ENCODE measurements at regions not wholly inside any gene's neighbourhood (a gene's known extent, or its start where the extent isn't known, plus 50 kb on each side); places are given as distances from the start of the nearest gene placed in this dataset.

DNA sequence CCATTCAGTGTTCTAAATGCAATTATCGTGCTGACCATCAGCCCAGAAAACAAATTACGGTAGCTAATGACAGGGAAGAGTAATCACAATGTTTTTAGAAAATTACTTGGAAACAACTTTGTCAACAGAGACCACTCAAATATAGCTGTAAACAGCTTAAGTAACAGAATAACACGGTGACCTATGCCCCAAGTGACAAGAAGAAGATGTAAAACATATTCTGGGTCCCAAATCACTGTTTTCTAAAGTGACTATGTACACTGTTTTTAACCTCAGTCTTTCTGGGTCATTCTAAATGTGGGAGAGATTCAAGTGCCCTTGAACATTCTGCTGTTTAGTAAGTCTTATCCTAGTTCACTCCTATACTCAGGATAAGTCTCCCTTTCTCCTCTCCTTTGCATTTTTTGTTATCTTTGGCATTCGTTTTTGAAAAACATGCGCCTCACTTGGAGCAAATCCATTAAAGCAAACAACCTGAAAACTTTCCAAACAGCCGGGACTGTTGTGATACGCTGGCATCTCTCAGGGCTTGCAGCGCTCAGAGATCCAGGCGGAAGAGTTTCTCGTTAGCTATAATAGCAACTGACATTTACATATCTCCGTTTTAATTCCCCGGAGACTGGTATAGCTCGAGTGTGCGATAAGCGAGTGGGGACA lies 114.5 kb upstream of the SOX4 start:
- ATAC-seq (ENCODE audit: low FRiP score in 2 of 2) (peak in 1 of 2 donors; percentile 47), DNase-seq (no peak)
- WGBS, 2 donors = 63 to 64% methylated on average over 15 of the region's 15 CpGs
- TF ChIP-seq POLR2AphosphoS5 (IDR thresholded peaks at IDR 0.05) (no peak), POLR2A (IDR thresholded peaks at IDR 0.05) (no peak), EP300 (IDR thresholded peaks at IDR 0.05) (no peak)
- TF ChIP-seq, protein P1, sequence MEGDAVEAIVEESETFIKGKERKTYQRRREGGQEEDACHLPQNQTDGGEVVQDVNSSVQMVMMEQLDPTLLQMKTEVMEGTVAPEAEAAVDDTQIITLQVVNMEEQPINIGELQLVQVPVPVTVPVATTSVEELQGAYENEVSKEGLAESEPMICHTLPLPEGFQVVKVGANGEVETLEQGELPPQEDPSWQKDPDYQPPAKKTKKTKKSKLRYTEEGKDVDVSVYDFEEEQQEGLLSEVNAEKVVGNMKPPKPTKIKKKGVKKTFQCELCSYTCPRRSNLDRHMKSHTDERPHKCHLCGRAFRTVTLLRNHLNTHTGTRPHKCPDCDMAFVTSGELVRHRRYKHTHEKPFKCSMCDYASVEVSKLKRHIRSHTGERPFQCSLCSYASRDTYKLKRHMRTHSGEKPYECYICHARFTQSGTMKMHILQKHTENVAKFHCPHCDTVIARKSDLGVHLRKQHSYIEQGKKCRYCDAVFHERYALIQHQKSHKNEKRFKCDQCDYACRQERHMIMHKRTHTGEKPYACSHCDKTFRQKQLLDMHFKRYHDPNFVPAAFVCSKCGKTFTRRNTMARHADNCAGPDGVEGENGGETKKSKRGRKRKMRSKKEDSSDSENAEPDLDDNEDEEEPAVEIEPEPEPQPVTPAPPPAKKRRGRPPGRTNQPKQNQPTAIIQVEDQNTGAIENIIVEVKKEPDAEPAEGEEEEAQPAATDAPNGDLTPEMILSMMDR (IDR thresholded peaks at IDR 0.05) = no peak
- Histone ChIP-seq H3K9me3 (no peaks in the 10 kb centered on the region), H3K4me3 (peak overlapping the region in 2 of 4 donors; percentile 8 to 33), H3K27me3 (no peaks in the 10 kb centered on the region), H3K36me3 (no peaks in the 10 kb centered on the region), H3K4me1 (peaks cover 0 to 7% (median 0%) of the 10 kb centered on the region in 4 donors), H3K27ac (no peak overlapping the region)

DNA sequence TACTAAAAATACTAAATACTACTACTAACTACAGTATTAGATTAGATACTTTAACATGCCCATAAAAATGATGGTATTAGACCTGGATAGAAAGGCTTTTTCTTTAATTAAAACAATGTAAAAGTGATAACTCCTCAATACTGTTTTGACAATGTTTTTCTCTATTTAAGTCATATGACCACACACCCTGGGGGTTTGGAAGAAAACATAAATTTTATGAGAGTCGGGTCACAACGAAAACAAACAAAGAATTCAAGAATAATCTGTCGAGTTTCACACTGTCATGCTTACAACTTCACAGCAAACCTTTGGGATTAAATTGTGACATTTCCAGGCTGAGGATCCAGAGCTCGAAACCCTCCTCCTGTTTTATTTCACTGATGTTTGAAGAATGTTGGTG lies 107.4 kb upstream of the SOX4 start:
- no peak for TF ChIP-seq EP300 (IDR thresholded peaks at IDR 0.05)
- TF ChIP-seq, protein P1 (IDR thresholded peaks at IDR 0.05) = no peak
- no peak for TF ChIP-seq POLR2AphosphoS5 (IDR thresholded peaks at IDR 0.05)
- TF ChIP-seq POLR2A (IDR thresholded peaks at IDR 0.05) = no peak
- no peak overlapping the region for H3K4me3 ChIP-seq
- no peaks in the 10 kb centered on the region for H3K36me3 ChIP-seq
- no peak for DNase-seq
- no peaks in the 10 kb centered on the region for H3K4me1 ChIP-seq
- H3K27me3 ChIP-seq = no peaks in the 10 kb centered on the region
- no peak overlapping the region for H3K27ac ChIP-seq
- H3K9me3 ChIP-seq = no peaks in the 10 kb centered on the region
- WGBS, 2 donors = 77 to 81% methylated on average over 4 of the region's 4 CpGs
- ATAC-seq (ENCODE audit: low FRiP score in 2 of 2) = no peak

DNA sequence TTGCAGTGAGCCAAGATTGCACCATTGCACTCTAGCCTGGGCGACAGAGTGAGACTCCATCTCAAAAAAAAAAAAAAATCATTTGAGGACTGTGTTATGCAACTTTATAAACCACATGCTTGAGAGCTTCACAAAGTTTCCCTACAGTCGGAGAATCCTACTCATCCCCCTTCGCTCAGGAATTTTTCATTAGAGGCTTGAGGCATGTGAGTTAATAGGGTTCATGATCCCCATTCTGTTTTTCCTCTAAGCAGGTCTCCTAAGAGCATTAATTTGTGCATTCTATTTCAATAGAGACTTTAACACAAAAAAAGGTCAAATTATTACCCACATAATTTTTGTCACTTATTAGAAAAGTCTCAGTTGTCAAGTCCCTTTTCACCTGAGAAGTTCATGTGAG lies 103.7 kb upstream of the SOX4 start:
- no peaks in the 10 kb centered on the region for H3K9me3 ChIP-seq
- 36 to 84% methylated on average over 3 of the region's 3 CpGs for WGBS, 2 donors
- H3K27me3 ChIP-seq = no peaks in the 10 kb centered on the region
- H3K4me3 ChIP-seq = no peak overlapping the region
- ATAC-seq (ENCODE audit: low FRiP score in 2 of 2) = no peak
- H3K36me3 ChIP-seq = no peaks in the 10 kb centered on the region
- DNase-seq = no peak
- no peak overlapping the region for H3K27ac ChIP-seq
- H3K4me1 ChIP-seq = no peaks in the 10 kb centered on the region
- TF ChIP-seq POLR2AphosphoS5 (IDR thresholded peaks at IDR 0.05) (no peak), POLR2A (IDR thresholded peaks at IDR 0.05) (no peak), EP300 (IDR thresholded peaks at IDR 0.05) (no peak)
- TF ChIP-seq, protein P1 (IDR thresholded peaks at IDR 0.05) = no peak

- Histone ChIP-seq H3K27ac (no peak overlapping the region), H3K9me3 (no peaks in the 10 kb centered on the region), H3K27me3 (no peaks in the 10 kb centered on the region), H3K4me3 (no peak overlapping the region), H3K4me1 (no peaks in the 10 kb centered on the region), H3K36me3 (no peaks in the 10 kb centered on the region)
- 97 to 98% methylated on average over 3 of the region's 3 CpGs for WGBS, 2 donors
- TF ChIP-seq, protein P1 (IDR thresholded peaks at IDR 0.05) = no peak
- no peak for TF ChIP-seq POLR2A (IDR thresholded peaks at IDR 0.05)
- no peak for TF ChIP-seq EP300 (IDR thresholded peaks at IDR 0.05)
- TF ChIP-seq POLR2AphosphoS5 (IDR thresholded peaks at IDR 0.05) = no peak
- ATAC-seq (ENCODE audit: low FRiP score in 2 of 2) (no peak), DNase-seq (no peak)
Measured at GRCh38 chr6:21491955-21492354, 101.6 kb upstream of the SOX4 start.

DNA sequence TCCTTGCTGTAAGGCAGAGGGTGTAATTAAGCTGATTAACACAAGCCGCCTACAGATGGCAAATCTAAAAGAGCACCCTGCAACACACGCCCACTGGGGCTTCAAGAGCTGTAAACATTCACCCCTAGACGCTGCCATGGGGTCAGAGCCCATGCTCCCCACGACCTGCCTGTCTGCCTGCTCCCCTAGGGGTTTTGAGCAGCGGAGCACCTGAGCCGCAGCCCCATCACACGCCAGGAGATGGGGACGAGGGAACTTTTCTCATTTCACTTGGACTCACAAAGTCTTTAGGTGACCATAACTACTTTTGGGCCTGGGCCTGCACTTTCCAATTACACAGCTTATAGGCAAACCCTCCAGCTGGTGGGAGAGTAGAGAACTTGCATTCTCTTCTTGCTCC lies 99.0 kb upstream of the SOX4 start:
- no peaks in the 10 kb centered on the region for H3K4me1 ChIP-seq
- WGBS, 2 donors = 87 to 96% methylated on average over 4 to 8 of the region's 8 CpGs
- DNase-seq = no peak
- no peak for TF ChIP-seq POLR2AphosphoS5 (IDR thresholded peaks at IDR 0.05)
- TF ChIP-seq POLR2A (IDR thresholded peaks at IDR 0.05) = no peak
- TF ChIP-seq, protein P1 (IDR thresholded peaks at IDR 0.05) = no peak
- TF ChIP-seq EP300 (IDR thresholded peaks at IDR 0.05) = no peak
- no peak overlapping the region for H3K27ac ChIP-seq
- no peaks in the 10 kb centered on the region for H3K27me3 ChIP-seq
- no peaks in the 10 kb centered on the region for H3K36me3 ChIP-seq
- H3K4me3 ChIP-seq = no peak overlapping the region
- no peaks in the 10 kb centered on the region for H3K9me3 ChIP-seq
- ATAC-seq (ENCODE audit: low FRiP score in 2 of 2) = no peak
